Left lung (tissue), 4 donors: ENCODE measurements at regions not wholly inside any gene's neighbourhood (a gene's known extent, or its start where the extent isn't known, plus 50 kb on each side); places are given as distances from the start of the nearest gene placed in this dataset.
A peak's percentile ranks its signal among the peaks of the same experiment; 100 is the strongest.

Experiments
- ATAC-seq: fragments of 200-7000 bp; cut with Tn5 transposase; one replicate; pipeline ENCODE4 v1.9.1; 2020; ENCODE audit warnings: moderate library complexity
- DNase-seq, 4 donors: peaks; one replicate each; pipeline ENCODE4 v3.0.0-alpha.2; 2013 to 2020
- H3K27ac ChIP-seq, 2 donors: fragments of 200-600 bp; sonication (generic) in 1 of 2; one replicate each; pipeline versions ENCODE4 v1.5.0 to v1.8.0; 2020 to 2021
- H3K27me3 ChIP-seq, 2 donors: fragments of 200-600 bp; sonication (generic) in 1 of 2; one replicate each; pipeline versions ENCODE4 v1.5.0 to v1.8.0; 2020 to 2021
- H3K36me3 ChIP-seq, 2 donors: fragments of 200-600 bp; sonication (generic) in 1 of 2; one replicate each; pipeline versions ENCODE4 v1.5.0 to v1.8.0; 2020 to 2021
- H3K4me1 ChIP-seq, 2 donors: fragments of 200-600 bp; one replicate each; pipeline ENCODE4 v1.8.0; 2021
- H3K4me3 ChIP-seq, 2 donors: fragments of 200-600 bp; sonication (generic) in 1 of 2; one replicate each; pipeline versions ENCODE4 v1.5.0 to v1.8.0; 2020 to 2021; ENCODE audit warnings: mild to moderate bottlenecking in 1 of 2
- H3K9me3 ChIP-seq, 2 donors: fragments of 200-600 bp; sonication (generic) in 1 of 2; one replicate each; pipeline versions ENCODE4 v1.5.0 to v1.8.0; 2020 to 2021
- CTCF ChIP-seq, 2 donors: fragments of 200-600 bp; sonication (generic) in 1 of 2; IDR thresholded peaks; one replicate each; pipeline versions ENCODE4 v1.5.0 to v1.8.0; 2021; ENCODE audit warnings: antibody characterized with exemption in 2 of 2
- intact Hi-C, 2 donors: fragments of 100-400 bp; cut with DNase I; formaldehyde crosslinking; loops; one replicate each; pipeline versions ENCODE4 v1.11.2 to v1.14.2; 2022
- donor health status: DM: no; HTN: yes; CAD: no.
- donor health status: DM: no; HTN: no; CAD: no.

- Histone ChIP-seq H3K9me3 (no peaks in the 10 kb centered on the region), H3K4me3 (no peak overlapping the region), H3K36me3 (peaks cover 0 to 81% of the 10 kb centered on the region in 2 donors), H3K4me1 (peaks cover 5 to 15% of the 10 kb centered on the region in 2 donors), H3K27me3 (no peaks in the 10 kb centered on the region), H3K27ac (no peak overlapping the region)
- DNase-seq (no peak), ATAC-seq (no peak)
- intact Hi-C loops = no loop called here
- no peak for TF ChIP-seq CTCF (IDR thresholded peaks at IDR 0.05)
These were observed 138.9 kb upstream of the KLF14 start for GRCh38 chr7:130872756-130873448.

- no peak for TF ChIP-seq CTCF (IDR thresholded peaks at IDR 0.05)
- H3K4me3 ChIP-seq = no peak overlapping the region
- peak; percentile 5 for ATAC-seq
- H3K36me3 ChIP-seq = peaks cover 0 to 80% of the 10 kb centered on the region in 2 donors
- H3K27ac ChIP-seq = no peak overlapping the region
- H3K4me1 ChIP-seq = peaks cover 5 to 23% of the 10 kb centered on the region in 2 donors
- no peak for DNase-seq
- H3K27me3 ChIP-seq = no peaks in the 10 kb centered on the region
- no peaks in the 10 kb centered on the region for H3K9me3 ChIP-seq
- intact Hi-C loops = no loop called here
These were observed 140.3 kb upstream of the KLF14 start for GRCh38 chr7:130874071-130874915.

- Histone ChIP-seq H3K27me3 (no peaks in the 10 kb centered on the region), H3K4me3 (no peak overlapping the region), H3K36me3 (peaks cover 0 to 79% of the 10 kb centered on the region in 2 donors), H3K9me3 (no peaks in the 10 kb centered on the region), H3K27ac (peak overlapping the region in 1 of 2 donors; percentile 43), H3K4me1 (peaks cover 5 to 23% of the 10 kb centered on the region in 2 donors)
- ATAC-seq (peak; percentile 92), DNase-seq (peak in 1 of 4 donors; percentile 20)
- intact Hi-C loops = no loop called here
- peak; percentile 64 to 80 for TF ChIP-seq CTCF (IDR thresholded peaks at IDR 0.05)
These were observed 141.3 kb upstream of the KLF14 start for GRCh38 chr7:130875265-130875741.

GRCh38 chr7:130875901-130876300 lies 141.9 kb upstream of the KLF14 start:
- H3K4me3 ChIP-seq = no peak overlapping the region
- no peak for ATAC-seq
- H3K36me3 ChIP-seq = peaks cover 0 to 83% of the 10 kb centered on the region in 2 donors
- DNase-seq = no peak
- no peak overlapping the region for H3K27ac ChIP-seq
- TF ChIP-seq CTCF (IDR thresholded peaks at IDR 0.05) = no peak
- no peaks in the 10 kb centered on the region for H3K9me3 ChIP-seq
- peaks cover 5 to 28% of the 10 kb centered on the region in 2 donors for H3K4me1 ChIP-seq
- intact Hi-C loops = no loop called here
- no peaks in the 10 kb centered on the region for H3K27me3 ChIP-seq
